H1 (cell line): ENCODE measurements at regions not wholly inside any gene's neighbourhood (a gene's known extent, or its start where the extent isn't known, plus 50 kb on each side); places are given as distances from the start of the nearest gene placed in this dataset.

Source experiments
- CTCF ChIA-PET: fragments of 300-600 bp; sonication (Branson Sonifier 250); formaldehyde crosslinking; loops from one replicate; lab custom pipeline; 2021; ENCODE audit not compliant: partially characterized antibody; lab: Charles Lee
- POLR2A ChIA-PET: fragments of 300-600 bp; sonication (Branson Sonifier 250); formaldehyde crosslinking; loops from one replicate; lab custom pipeline; 2021; ENCODE audit warnings: inconsistent platforms; ENCODE audit not compliant: partially characterized antibody; lab: Charles Lee
- DNase-seq, 2 experiments: peaks; one replicate each; pipeline versions ENCODE4 v3.0.0 to v3.0.0-alpha.2; 2010 to 2022; ENCODE audit warnings: low spot score in 2 of 2, low read depth in 1 of 2, mixed read lengths in 1 of 2
- FAIRE-seq: peaks from 2 replicates; lab custom pipeline; 2011; peaks lifted over from hg19 to GRCh38; lab: Jason Lieb, UNC
- H2AFZ ChIP-seq: 2 replicates; pipeline ENCODE4 v1.8.1; 2012; ENCODE audit warnings: low read length, inconsistent platforms
- H2AK5ac ChIP-seq: 2 replicates; pipeline ENCODE4 v1.6.1; 2013; ENCODE audit warnings: low read depth, low read length
- H2BK120ac ChIP-seq: replicated peaks from 2 replicates; pipeline ENCODE3; 2013; ENCODE audit warnings: low read depth, low read length, inconsistent platforms
- H2BK12ac ChIP-seq: 2 replicates; pipeline ENCODE4 v1.6.1; 2013; ENCODE audit warnings: low read depth, low read length
- H2BK15ac ChIP-seq: 2 replicates; pipeline ENCODE4 v1.6.1; 2013; ENCODE audit warnings: low read length
- H2BK20ac ChIP-seq: 2 replicates; pipeline ENCODE4 v1.6.1; 2013; ENCODE audit warnings: low read length
- H2BK5ac ChIP-seq: 2 replicates; pipeline ENCODE4 v1.6.1; 2013; ENCODE audit warnings: low read depth, low read length
- H3K14ac ChIP-seq: 2 replicates; pipeline ENCODE4 v1.6.1; 2013; ENCODE audit warnings: inconsistent platforms; ENCODE audit not compliant: insufficient read length
- H3K18ac ChIP-seq: 2 replicates; pipeline ENCODE4 v1.6.1; 2013; ENCODE audit warnings: low read length; ENCODE audit errors: extremely low read depth
- H3K23ac ChIP-seq: 2 replicates; pipeline ENCODE4 v1.6.1; 2013; ENCODE audit warnings: inconsistent platforms; ENCODE audit not compliant: insufficient read length
- H3K23me2 ChIP-seq: 2 replicates; pipeline ENCODE4 v1.6.1; 2013; ENCODE audit warnings: low read depth, low read length
- H3K27ac ChIP-seq: 2 replicates; pipeline ENCODE4 v1.6.1; 2011; ENCODE audit warnings: low read depth, low read length, inconsistent platforms
- H3K27me3 ChIP-seq, 4 experiments: replicated peaks in 1 of 4; 1 replicate in 1 of 4; 2 replicates in 3 of 4; pipeline versions ENCODE4 v1.6.1 to v1.8.1; 2011 to 2013; ENCODE audit warnings: low read length in 3 of 4, mild to moderate bottlenecking in 3 of 4, inconsistent platforms in 2 of 4, mixed read lengths in 2 of 4, moderate library complexity in 1 of 4; ENCODE audit not compliant: control insufficient read depth in 3 of 4, insufficient read depth in 3 of 4; ENCODE audit errors: extremely low read depth in 1 of 4
- H3K36me3 ChIP-seq, 4 experiments: 2 replicates each; pipeline versions ENCODE4 v1.6.1 to v1.8.1; 2011 to 2013; ENCODE audit warnings: mild to moderate bottlenecking in 4 of 4, low read length in 3 of 4, moderate library complexity in 2 of 4, control low read depth in 1 of 4, inconsistent platforms in 1 of 4; ENCODE audit not compliant: insufficient read depth in 4 of 4, control insufficient read depth in 2 of 4
- H3K4ac ChIP-seq: replicated peaks from 2 replicates; pipeline ENCODE3; 2013; ENCODE audit warnings: low read length, low read depth, mixed read lengths, inconsistent platforms; ENCODE audit not compliant: insufficient read length
- H3K4me1 ChIP-seq, 4 experiments: replicated peaks in 1 of 4; 1 replicate in 1 of 4; 2 replicates in 3 of 4; pipeline versions ENCODE4 v1.6.1 to v1.8.1; 2011 to 2013; ENCODE audit warnings: low read length in 3 of 4, inconsistent platforms in 2 of 4, mixed read lengths in 1 of 4; ENCODE audit not compliant: insufficient read depth in 4 of 4, control insufficient read depth in 3 of 4
- H3K4me2 ChIP-seq, 2 experiments: 2 replicates each; pipeline versions ENCODE4 v1.6.1 to v1.8.1; 2011 to 2013; ENCODE audit warnings: low read depth in 2 of 2, low read length in 2 of 2, control low read depth in 1 of 2, inconsistent platforms in 1 of 2, mild to moderate bottlenecking in 1 of 2; ENCODE audit not compliant: insufficient read depth in 1 of 2
- H3K4me3 ChIP-seq, 4 experiments: fragments of 200-600, 300-600 bp in 1 of 4; sonication (generic), shearing (Covaris generic), sonication (Bioruptor Twin) in 1 of 4; 2 replicates each; pipeline versions ENCODE4 v1.5.1 to v1.8.1; 2011 to 2016; ENCODE audit warnings: low read length in 4 of 4, low read depth in 3 of 4, control low read depth in 2 of 4, inconsistent platforms in 2 of 4, mild to moderate bottlenecking in 2 of 4, mixed read lengths in 1 of 4, moderate library complexity in 1 of 4; ENCODE audit not compliant: insufficient read depth in 2 of 4; ENCODE audit errors: extremely low read depth in 1 of 4
- H3K56ac ChIP-seq: replicated peaks from 2 replicates; pipeline ENCODE3; 2013; ENCODE audit warnings: low read depth, mild to moderate bottlenecking, mixed read lengths, low read length, inconsistent platforms; ENCODE audit not compliant: insufficient read length
- H3K79me1 ChIP-seq: 2 replicates; pipeline ENCODE4 v1.6.1; 2013; ENCODE audit warnings: low read depth, low read length, control low read depth
- H3K79me2 ChIP-seq, 2 experiments: 2 replicates each; pipeline versions ENCODE4 v1.6.1 to v1.8.1; 2012 to 2013; ENCODE audit warnings: low read length in 2 of 2, mild to moderate bottlenecking in 2 of 2, inconsistent platforms in 1 of 2; ENCODE audit not compliant: insufficient read depth in 2 of 2, control insufficient read depth in 1 of 2
- H3K9ac ChIP-seq, 4 experiments: replicated peaks in 1 of 4; 1 replicate in 1 of 4; 2 replicates in 3 of 4; pipeline versions ENCODE4 v1.6.1 to v1.8.1; 2011 to 2013; ENCODE audit warnings: low read depth in 3 of 4, low read length in 3 of 4, control low read depth in 2 of 4, mild to moderate bottlenecking in 2 of 4, moderate library complexity in 2 of 4, inconsistent platforms in 1 of 4; ENCODE audit errors: extremely low read depth in 1 of 4
- H3K9me3 ChIP-seq, 2 experiments: 2 replicates each; pipeline versions ENCODE4 v1.6.1 to v1.8.1; 2012 to 2013; ENCODE audit warnings: mild to moderate bottlenecking in 2 of 2, moderate library complexity in 2 of 2, control low read depth in 1 of 2, inconsistent platforms in 1 of 2, low read depth in 1 of 2, low read length in 1 of 2, mixed read lengths in 1 of 2; ENCODE audit not compliant: insufficient read depth in 2 of 2
- H4K20me1 ChIP-seq, 2 experiments: replicated peaks in 1 of 2; 2 replicates each; pipeline versions ENCODE3 to v1.8.1; 2011 to 2013; ENCODE audit warnings: inconsistent platforms in 2 of 2, low read length in 2 of 2, mild to moderate bottlenecking in 1 of 2; ENCODE audit not compliant: insufficient read depth in 2 of 2, control insufficient read depth in 1 of 2
- H4K5ac ChIP-seq: 2 replicates; pipeline ENCODE4 v1.6.1; 2013; ENCODE audit warnings: low read length, low read depth, mixed read lengths, inconsistent platforms; ENCODE audit not compliant: insufficient read length
- H4K8ac ChIP-seq: 2 replicates; pipeline ENCODE4 v1.8.0; 2013; ENCODE audit warnings: mild to moderate bottlenecking, moderate library complexity, low read length, inconsistent platforms; ENCODE audit not compliant: insufficient read depth; ENCODE audit errors: extremely low read depth
- H4K91ac ChIP-seq: replicated peaks from 2 replicates; pipeline ENCODE3; 2013; ENCODE audit warnings: low read length, mixed read lengths, inconsistent platforms; ENCODE audit not compliant: insufficient read length
- ASH2L ChIP-seq: fragments of 200-600, 300-600 bp; sonication (generic); IDR thresholded peaks from one replicate; pipeline ENCODE4 v1.7.1; 2017; ENCODE audit warnings: low read length
- BRCA1 ChIP-seq: IDR thresholded peaks from 2 replicates; pipeline ENCODE4 v1.6.1; 2012; ENCODE audit warnings: low read depth, low read length, improper control_type of control experiment
- EZH2 ChIP-seq: fragments of 200-600 bp; sonication (generic); IDR thresholded peaks from 2 replicates; pipeline ENCODE4 v1.7.1; 2012; ENCODE audit warnings: low read depth, mild to moderate bottlenecking, moderate library complexity, low read length, inconsistent platforms; ENCODE audit not compliant: severe bottlenecking
- FOSL1 ChIP-seq: IDR thresholded peaks from 2 replicates; pipeline ENCODE4 v1.6.1; 2011; ENCODE audit warnings: mild to moderate bottlenecking, low read depth, low read length, moderate library complexity; ENCODE audit not compliant: insufficient read depth
- GABPA ChIP-seq: IDR thresholded peaks from 2 replicates; pipeline ENCODE4 v1.6.1; 2011; ENCODE audit warnings: mild to moderate bottlenecking, low read length, moderate library complexity, borderline replicate concordance; ENCODE audit not compliant: insufficient read depth
- RAD21 ChIP-seq, 2 experiments: IDR thresholded peaks in 1 of 2; conservative IDR thresholded peaks in 1 of 2; 2 replicates each; pipeline ENCODE4 v1.6.1; 2011; ENCODE audit warnings: low read depth in 2 of 2, low read length in 2 of 2, improper control_type of control experiment in 1 of 2, inconsistent platforms in 1 of 2, mild to moderate bottlenecking in 1 of 2, moderate library complexity in 1 of 2
- RXRA ChIP-seq: IDR thresholded peaks from 2 replicates; pipeline ENCODE4 v1.6.1; 2011; ENCODE audit warnings: low read depth, mild to moderate bottlenecking, low read length, moderate library complexity; ENCODE audit not compliant: insufficient read depth
- SP4 ChIP-seq: IDR thresholded peaks from 2 replicates; pipeline ENCODE4 v1.6.1; 2012; ENCODE audit warnings: low read length, inconsistent platforms
- SRF ChIP-seq: IDR thresholded peaks from 2 replicates; pipeline ENCODE4 v1.6.1; 2011; ENCODE audit warnings: mild to moderate bottlenecking, low read depth, low read length, moderate library complexity

DNA sequence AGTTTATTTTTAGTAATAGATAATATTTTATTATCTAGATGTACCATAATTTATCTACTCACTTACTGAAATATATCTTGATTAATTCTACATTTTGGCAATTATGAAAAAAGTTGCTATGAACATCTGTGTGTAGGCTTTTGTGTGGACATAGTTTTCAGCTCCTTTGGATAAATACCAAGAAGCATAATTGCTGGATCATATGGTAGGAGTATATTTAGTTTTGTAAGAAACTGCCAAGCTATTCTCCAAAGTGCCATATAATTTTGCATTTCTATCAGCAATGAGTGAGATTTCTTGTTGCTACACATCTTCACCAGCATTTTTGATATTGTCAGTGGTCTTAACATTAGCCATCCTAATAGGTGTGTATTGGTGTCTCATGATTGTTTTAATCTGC lies 882.6 kb upstream of the GRIA3 start (continued):
- no peak for TF ChIP-seq RAD21 (IDR thresholded peaks at IDR 0.05 in 1 of 2, conservative IDR thresholded peaks at IDR 0.05 in 1 of 2; ENCODE audit: low read depth in 2 of 2, low read length in 2 of 2)
- TF ChIP-seq, all 59 proteins: peak for 0

DNA sequence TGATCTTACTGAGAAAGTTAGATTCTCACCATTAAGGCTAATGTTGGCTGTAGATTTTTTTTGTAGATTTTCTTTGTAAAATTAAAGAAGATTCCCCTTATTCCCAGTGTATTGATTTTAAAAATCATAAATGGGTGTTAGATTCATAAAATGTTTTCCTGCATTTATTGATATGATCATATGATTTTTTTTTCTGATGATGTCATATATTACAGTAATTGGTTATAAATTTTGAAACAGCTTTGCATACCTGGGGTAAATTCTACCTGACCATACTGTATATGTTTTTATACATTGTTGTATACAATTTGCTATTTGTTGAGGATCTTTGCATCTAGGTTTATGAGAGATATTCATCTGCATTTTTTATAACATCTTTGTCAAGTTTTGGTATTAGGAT lies 880.3 kb upstream of the GRIA3 start:
- Histone ChIP-seq H2BK15ac (no peak overlapping the region), H4K91ac (no peak overlapping the region), H3K36me3 (no peaks in the 10 kb centered on the region), H3K9me3 (no peaks in the 10 kb centered on the region), H3K23me2 (no peaks in the 10 kb centered on the region), H3K4me3 (no peak overlapping the region), H3K14ac (no peak overlapping the region), H3K23ac (no peak overlapping the region), H4K8ac (no peak overlapping the region), H2AK5ac (no peak overlapping the region), H2BK5ac (no peak overlapping the region), H3K27ac (no peak overlapping the region), H3K9ac (no peak overlapping the region), H2BK20ac (no peak overlapping the region), H3K4ac (no peak overlapping the region), H3K27me3 (no peaks in the 10 kb centered on the region), H3K79me2 (no peaks in the 10 kb centered on the region), H3K56ac (no peak overlapping the region), H2BK120ac (no peak overlapping the region), H3K4me1 (no peaks in the 10 kb centered on the region), H2AFZ (no peak overlapping the region), H2BK12ac (no peak overlapping the region), H4K5ac (no peak overlapping the region), H3K18ac (no peak overlapping the region), H3K4me2 (no peak overlapping the region), H4K20me1 (no peaks in the 10 kb centered on the region), H3K79me1 (no peaks in the 10 kb centered on the region)
- POLR2A ChIA-PET, result no interaction called here
- CTCF ChIA-PET, result no interaction called here
- DNase-seq (no peak), FAIRE-seq (no peak)
- no peak for TF ChIP-seq SP4
- no peak for TF ChIP-seq BRCA1
- TF ChIP-seq EZH2, result no peak
- TF ChIP-seq SRF, result no peak
- TF ChIP-seq FOSL1, result no peak
- TF ChIP-seq RXRA, result no peak
- TF ChIP-seq ASH2L, result no peak
- no peak for TF ChIP-seq GABPA
